NCI-H526 treated with DMSO at 0.1 percent for 48 hours (cell line): ENCODE measurements at regions not wholly inside any gene's neighbourhood (a gene's known extent, or its start where the extent isn't known, plus 50 kb on each side); places are given as distances from the start of the nearest gene placed in this dataset.

Source experiments
- DNase-seq: peaks from one replicate; lab custom pipeline; 2025; lab: John Stamatoyannopoulos, UW

GRCh38 chr4:171162478-171162877 is 650.7 kb upstream of the GALNTL6 start:
- no peak for DNase-seq

GRCh38 chr4:171157462-171158082 is 655.6 kb upstream of the GALNTL6 start:
- DNase-seq = no peak

- DNase-seq = no peak
These were observed 670.6 kb upstream of the GALNTL6 start for GRCh38 chr4:171142639-171143038.

GRCh38 chr4:171142045-171142444 is 671.2 kb upstream of the GALNTL6 start:
- DNase-seq = no peak

GRCh38 chr4:171130256-171130801 is 682.9 kb upstream of the GALNTL6 start:
- no peak for DNase-seq

GRCh38 chr4:171118091-171118490 is 695.1 kb upstream of the GALNTL6 start:
- DNase-seq = no peak

GRCh38 chr4:171117457-171117856 is 695.7 kb upstream of the GALNTL6 start:
- DNase-seq = no peak

GRCh38 chr4:171101845-171102244 is 711.4 kb upstream of the GALNTL6 start:
- DNase-seq = no peak

GRCh38 chr4:171087089-171087488 is 726.1 kb upstream of the GALNTL6 start:
- no peak for DNase-seq

- DNase-seq = no peak
These were observed 745.8 kb upstream of the GALNTL6 start for GRCh38 chr4:171067422-171067821.

GRCh38 chr4:171049380-171049779 is 763.8 kb upstream of the GALNTL6 start:
- DNase-seq = no peak

- no peak for DNase-seq
These were observed 770.1 kb upstream of the GALNTL6 start for GRCh38 chr4:171042989-171043524.

- DNase-seq = no peak
These were observed 777.3 kb upstream of the GALNTL6 start for GRCh38 chr4:171035909-171036308.

GRCh38 chr4:171031338-171031737 is 781.9 kb upstream of the GALNTL6 start:
- no peak for DNase-seq

- DNase-seq = no peak
These were observed 787.4 kb upstream of the GALNTL6 start for GRCh38 chr4:171025776-171026175.

- no peak for DNase-seq
These were observed 787.9 kb upstream of the GALNTL6 start for GRCh38 chr4:171025343-171025742.

GRCh38 chr4:171024720-171025303 is 788.4 kb upstream of the GALNTL6 start:
- DNase-seq = no peak

- no peak for DNase-seq
These were observed 790.4 kb upstream of the GALNTL6 start for GRCh38 chr4:171022824-171023230.

- DNase-seq = no peak
These were observed 795.6 kb upstream of the GALNTL6 start for GRCh38 chr4:171017593-171017992.

- no peak for DNase-seq
These were observed 797.1 kb upstream of the GALNTL6 start for GRCh38 chr4:171016145-171016544.

- no peak for DNase-seq
These were observed 797.8 kb upstream of the GALNTL6 start for GRCh38 chr4:171015441-171015840.

- DNase-seq = no peak
These were observed 805.4 kb upstream of the GALNTL6 start for GRCh38 chr4:171007618-171008390.

- no peak for DNase-seq
These were observed 811.0 kb upstream of the GALNTL6 start for GRCh38 chr4:171002246-171002645.
